Suprapubic skin (tissue), 4 donors: ENCODE measurements at regions not wholly inside any gene's neighbourhood (a gene's known extent, or its start where the extent isn't known, plus 50 kb on each side); places are given as distances from the start of the nearest gene placed in this dataset.

Experiments used
- EP300 ChIP-seq: sonication (generic); formaldehyde crosslinking; IDR thresholded peaks from one replicate; pipeline ENCODE4 v1.6.1; 2017; ENCODE audit warnings: antibody characterized with exemption
- POLR2A ChIP-seq, 2 donors: fragments of 450-650 bp; IDR thresholded peaks; one replicate each; pipeline ENCODE4 v1.6.1; 2017; ENCODE audit warnings: antibody characterized with exemption in 2 of 2, mild to moderate bottlenecking in 2 of 2, moderate library complexity in 2 of 2
- POLR2AphosphoS5 ChIP-seq, 3 donors: sonication (generic); formaldehyde crosslinking; IDR thresholded peaks; one replicate each; pipeline ENCODE4 v1.6.1; 2017; ENCODE audit warnings: antibody characterized with exemption in 3 of 3
- TF ChIP-seq, protein P1 (sequence below), 2 donors: fragments of 200-600 bp in 1 of 2; fragments of 450-650 bp in 1 of 2; sonication (generic) in 1 of 2; IDR thresholded peaks; one replicate each; pipeline ENCODE4 v1.5.1; 2016 to 2019; ENCODE audit warnings: antibody characterized with exemption in 2 of 2, mild to moderate bottlenecking in 1 of 2, moderate library complexity in 1 of 2

- TF ChIP-seq, protein P1, sequence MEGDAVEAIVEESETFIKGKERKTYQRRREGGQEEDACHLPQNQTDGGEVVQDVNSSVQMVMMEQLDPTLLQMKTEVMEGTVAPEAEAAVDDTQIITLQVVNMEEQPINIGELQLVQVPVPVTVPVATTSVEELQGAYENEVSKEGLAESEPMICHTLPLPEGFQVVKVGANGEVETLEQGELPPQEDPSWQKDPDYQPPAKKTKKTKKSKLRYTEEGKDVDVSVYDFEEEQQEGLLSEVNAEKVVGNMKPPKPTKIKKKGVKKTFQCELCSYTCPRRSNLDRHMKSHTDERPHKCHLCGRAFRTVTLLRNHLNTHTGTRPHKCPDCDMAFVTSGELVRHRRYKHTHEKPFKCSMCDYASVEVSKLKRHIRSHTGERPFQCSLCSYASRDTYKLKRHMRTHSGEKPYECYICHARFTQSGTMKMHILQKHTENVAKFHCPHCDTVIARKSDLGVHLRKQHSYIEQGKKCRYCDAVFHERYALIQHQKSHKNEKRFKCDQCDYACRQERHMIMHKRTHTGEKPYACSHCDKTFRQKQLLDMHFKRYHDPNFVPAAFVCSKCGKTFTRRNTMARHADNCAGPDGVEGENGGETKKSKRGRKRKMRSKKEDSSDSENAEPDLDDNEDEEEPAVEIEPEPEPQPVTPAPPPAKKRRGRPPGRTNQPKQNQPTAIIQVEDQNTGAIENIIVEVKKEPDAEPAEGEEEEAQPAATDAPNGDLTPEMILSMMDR (IDR thresholded peaks at IDR 0.05): no peak
- no peak for TF ChIP-seq POLR2A (IDR thresholded peaks at IDR 0.05)
- no peak for TF ChIP-seq EP300
- TF ChIP-seq POLR2AphosphoS5 (IDR thresholded peaks at IDR 0.05): no peak
These were observed 249.5 kb upstream of the EOMES start for GRCh38 chr3:27971600-27971999.
